Vagina (tissue), 2 donors: ENCODE measurements at regions not wholly inside any gene's neighbourhood (a gene's known extent, or its start where the extent isn't known, plus 50 kb on each side); places are given as distances from the start of the nearest gene placed in this dataset.

Experiments
- DNase-seq, 2 donors: peaks; one replicate each; pipeline ENCODE4 v3.0.0-alpha.2; 2017; ENCODE audit errors: extremely low spot score in 2 of 2
- H3K27ac ChIP-seq: fragments of 200-600 bp; sonication (generic); one replicate; pipeline ENCODE4 v1.5.1; 2019
- H3K27me3 ChIP-seq: fragments of 200-600 bp; sonication (generic); one replicate; pipeline ENCODE4 v1.5.1; 2019
- H3K36me3 ChIP-seq, 2 donors: fragments of 200-600 bp; sonication (generic); one replicate each; pipeline ENCODE4 v1.5.1; 2017 to 2019
- H3K4me1 ChIP-seq: fragments of 200-600 bp; sonication (generic); one replicate; pipeline ENCODE4 v1.5.1; 2019
- H3K4me3 ChIP-seq, 2 donors: fragments of 200-600 bp; sonication (generic); 1 replicate in 1 of 2; 2 replicates in 1 of 2; pipeline ENCODE4 v1.5.1; 2016 to 2019
- H3K9me3 ChIP-seq: fragments of 200-600 bp; sonication (generic); one replicate; pipeline ENCODE4 v1.5.1; 2019
- POLR2A ChIP-seq, 2 donors: fragments of 450-650 bp; IDR thresholded peaks; one replicate each; pipeline ENCODE4 v1.6.1; 2017; ENCODE audit warnings: antibody characterized with exemption in 2 of 2, mild to moderate bottlenecking in 2 of 2, moderate library complexity in 2 of 2
- POLR2AphosphoS5 ChIP-seq, 2 donors: sonication (generic); formaldehyde crosslinking; IDR thresholded peaks; one replicate each; pipeline ENCODE4 v1.9.0; 2017; ENCODE audit warnings: antibody characterized with exemption in 2 of 2, mild to moderate bottlenecking in 2 of 2, low read depth in 1 of 2; ENCODE audit not compliant: insufficient read depth in 1 of 2
- intact Hi-C: fragments of 100-400 bp; cut with DNase I; formaldehyde crosslinking; loops from one replicate; pipeline ENCODE4 v1.15.1; 2023
- TF ChIP-seq, protein P1 (sequence below), 3 experiments: fragments of 450-650 bp in 2 of 3; fragments of 200-600 bp in 1 of 3; sonication (generic) in 1 of 3; IDR thresholded peaks; one replicate each; pipeline ENCODE4 v1.5.1; 2017 to 2019; ENCODE audit warnings: antibody characterized with exemption in 3 of 3, mild to moderate bottlenecking in 2 of 3, moderate library complexity in 2 of 3

GRCh38 chr3:157683668-157684067 is 180.5 kb upstream of the VEPH1 start:
- Histone ChIP-seq H3K27me3 (no peaks in the 10 kb centered on the region), H3K27ac (no peak overlapping the region), H3K4me1 (no peaks in the 10 kb centered on the region), H3K4me3 (no peak overlapping the region), H3K9me3 (no peaks in the 10 kb centered on the region), H3K36me3 (no peaks in the 10 kb centered on the region)
- DNase-seq = no peak
- intact Hi-C loops = no loop called here
- TF ChIP-seq, protein P1, sequence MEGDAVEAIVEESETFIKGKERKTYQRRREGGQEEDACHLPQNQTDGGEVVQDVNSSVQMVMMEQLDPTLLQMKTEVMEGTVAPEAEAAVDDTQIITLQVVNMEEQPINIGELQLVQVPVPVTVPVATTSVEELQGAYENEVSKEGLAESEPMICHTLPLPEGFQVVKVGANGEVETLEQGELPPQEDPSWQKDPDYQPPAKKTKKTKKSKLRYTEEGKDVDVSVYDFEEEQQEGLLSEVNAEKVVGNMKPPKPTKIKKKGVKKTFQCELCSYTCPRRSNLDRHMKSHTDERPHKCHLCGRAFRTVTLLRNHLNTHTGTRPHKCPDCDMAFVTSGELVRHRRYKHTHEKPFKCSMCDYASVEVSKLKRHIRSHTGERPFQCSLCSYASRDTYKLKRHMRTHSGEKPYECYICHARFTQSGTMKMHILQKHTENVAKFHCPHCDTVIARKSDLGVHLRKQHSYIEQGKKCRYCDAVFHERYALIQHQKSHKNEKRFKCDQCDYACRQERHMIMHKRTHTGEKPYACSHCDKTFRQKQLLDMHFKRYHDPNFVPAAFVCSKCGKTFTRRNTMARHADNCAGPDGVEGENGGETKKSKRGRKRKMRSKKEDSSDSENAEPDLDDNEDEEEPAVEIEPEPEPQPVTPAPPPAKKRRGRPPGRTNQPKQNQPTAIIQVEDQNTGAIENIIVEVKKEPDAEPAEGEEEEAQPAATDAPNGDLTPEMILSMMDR (IDR thresholded peaks at IDR 0.05) = no peak
- no peak for TF ChIP-seq POLR2A (IDR thresholded peaks at IDR 0.05)
- TF ChIP-seq POLR2AphosphoS5 (IDR thresholded peaks at IDR 0.05; ENCODE audit: insufficient read depth in 1 of 2, low read depth in 1 of 2) = no peak

GRCh38 chr3:157672061-157672460 is 168.8 kb upstream of the VEPH1 start:
- Histone ChIP-seq H3K9me3 (no peaks in the 10 kb centered on the region), H3K27me3 (no peaks in the 10 kb centered on the region), H3K27ac (no peak overlapping the region), H3K4me1 (peaks cover 8% of the 10 kb centered on the region), H3K4me3 (no peak overlapping the region), H3K36me3 (no peaks in the 10 kb centered on the region)
- DNase-seq = no peak
- TF ChIP-seq POLR2AphosphoS5 (IDR thresholded peaks at IDR 0.05; ENCODE audit: insufficient read depth in 1 of 2, low read depth in 1 of 2) (no peak), POLR2A (IDR thresholded peaks at IDR 0.05) (no peak)
- TF ChIP-seq, protein P1 (IDR thresholded peaks at IDR 0.05) = no peak
- intact Hi-C loops = no loop called here

DNA sequence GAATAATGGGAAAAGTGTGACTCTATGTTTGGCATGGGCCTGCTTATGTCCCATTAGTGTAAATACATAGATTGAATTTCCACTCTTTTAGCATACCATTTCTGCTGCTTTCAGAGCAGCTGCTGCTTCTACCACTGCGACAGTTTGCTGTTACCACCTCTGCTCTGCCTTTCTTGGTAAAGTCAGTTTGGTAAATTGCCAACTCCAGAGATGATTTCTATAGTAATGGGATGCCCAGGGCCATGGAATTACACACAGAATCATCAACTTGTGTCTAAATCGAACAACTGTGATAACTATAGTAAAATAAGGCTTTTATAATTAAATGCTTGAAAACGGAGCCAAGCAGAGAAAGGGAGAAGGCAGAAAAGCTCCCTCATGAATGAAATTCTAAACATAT is 168.4 kb upstream of the VEPH1 start:
- Histone ChIP-seq H3K9me3 (no peaks in the 10 kb centered on the region), H3K36me3 (no peaks in the 10 kb centered on the region), H3K4me3 (no peak overlapping the region), H3K4me1 (peaks cover 8% of the 10 kb centered on the region), H3K27me3 (no peaks in the 10 kb centered on the region), H3K27ac (no peak overlapping the region)
- TF ChIP-seq, protein P1 (IDR thresholded peaks at IDR 0.05) = no peak
- DNase-seq = no peak
- intact Hi-C loops = no loop called here

DNA sequence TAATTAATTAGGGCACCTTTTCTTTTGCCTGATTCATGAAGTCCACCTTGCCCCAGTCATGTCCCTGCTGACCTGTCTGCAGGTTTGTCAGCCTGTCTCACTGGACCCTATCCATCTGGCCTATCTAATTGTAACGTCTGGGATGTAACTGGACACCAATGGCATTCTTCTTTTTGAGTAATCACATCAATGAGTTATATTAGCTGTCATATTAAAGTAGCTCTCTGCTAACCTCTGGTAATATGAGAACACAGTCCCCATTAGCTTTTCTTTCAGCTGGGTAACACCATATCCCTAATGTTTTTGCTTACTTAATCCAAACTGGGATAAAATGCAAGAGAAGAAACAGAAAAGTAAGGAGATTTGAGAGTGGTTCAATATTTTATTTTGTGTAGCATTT is 166.2 kb upstream of the VEPH1 start:
- Histone ChIP-seq H3K4me1 (peaks cover 8% of the 10 kb centered on the region), H3K9me3 (no peaks in the 10 kb centered on the region), H3K4me3 (no peak overlapping the region), H3K27ac (no peak overlapping the region), H3K27me3 (no peaks in the 10 kb centered on the region), H3K36me3 (no peaks in the 10 kb centered on the region)
- TF ChIP-seq, protein P1 (IDR thresholded peaks at IDR 0.05) = no peak
- TF ChIP-seq POLR2A (IDR thresholded peaks at IDR 0.05) (no peak), POLR2AphosphoS5 (IDR thresholded peaks at IDR 0.05; ENCODE audit: insufficient read depth in 1 of 2, low read depth in 1 of 2) (no peak)
- intact Hi-C loops = no loop called here
- DNase-seq = no peak

DNA sequence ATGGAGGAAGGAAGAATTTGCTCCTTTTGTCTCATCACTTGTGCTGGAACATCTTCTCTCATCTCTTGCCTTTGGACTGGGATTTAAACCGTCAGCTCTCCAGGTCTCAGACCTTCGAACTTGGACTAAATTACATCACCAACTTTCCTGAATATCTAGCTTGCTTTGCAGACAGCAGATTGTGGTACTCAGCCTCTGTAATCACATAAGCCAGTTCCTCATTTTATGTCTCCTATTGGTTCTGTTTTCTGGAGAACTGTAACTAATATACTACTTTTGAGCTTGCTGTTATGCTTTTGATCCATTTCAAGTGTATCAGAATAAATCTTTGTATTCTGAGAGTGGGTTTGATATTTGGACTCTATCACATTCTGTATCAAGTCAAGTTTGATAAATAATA is 164.3 kb upstream of the VEPH1 start:
- no peaks in the 10 kb centered on the region for H3K27me3 ChIP-seq
- no peak for DNase-seq
- intact Hi-C loops = no loop called here
- no peak overlapping the region for H3K4me3 ChIP-seq
- H3K9me3 ChIP-seq = no peaks in the 10 kb centered on the region
- H3K4me1 ChIP-seq = peaks cover 8% of the 10 kb centered on the region
- no peaks in the 10 kb centered on the region for H3K36me3 ChIP-seq
- H3K27ac ChIP-seq = no peak overlapping the region
- TF ChIP-seq, protein P1 (IDR thresholded peaks at IDR 0.05) = no peak
- TF ChIP-seq POLR2A (IDR thresholded peaks at IDR 0.05) (no peak), POLR2AphosphoS5 (IDR thresholded peaks at IDR 0.05; ENCODE audit: insufficient read depth in 1 of 2, low read depth in 1 of 2) (no peak)
